Right atrium auricular region (tissue), 2 donors: ENCODE measurements at regions not wholly inside any gene's neighbourhood (a gene's known extent, or its start where the extent isn't known, plus 50 kb on each side); places are given as distances from the start of the nearest gene placed in this dataset.

Source experiments
- DNase-seq: peaks from one replicate; pipeline ENCODE4 v3.0.0-alpha.2; 2019; ENCODE audit warnings: low spot score
- H3K27ac ChIP-seq, 2 donors: fragments of 200-600 bp; sonication (generic); 1 replicate in 1 of 2; 2 replicates in 1 of 2; pipeline ENCODE4 v1.5.1; 2016 to 2019
- H3K27me3 ChIP-seq, 2 donors: fragments of 200-600 bp; sonication (generic); one replicate each; pipeline versions ENCODE4 v1.5.1 to v1.6.0; 2017 to 2019
- H3K36me3 ChIP-seq: fragments of 200-600 bp; sonication (generic); one replicate; pipeline ENCODE4 v1.5.1; 2016
- H3K4me1 ChIP-seq, 2 donors: fragments of 200-600 bp; sonication (generic); one replicate each; pipeline versions ENCODE4 v1.5.1 to v1.6.0; 2017 to 2019
- H3K4me3 ChIP-seq, 2 donors: fragments of 200-600 bp; sonication (generic); 1 replicate in 1 of 2; 2 replicates in 1 of 2; pipeline ENCODE4 v1.5.1; 2017 to 2019; ENCODE audit warnings: mild to moderate bottlenecking in 1 of 2, moderate library complexity in 1 of 2
- H3K9me3 ChIP-seq, 2 donors: fragments of 200-600 bp; sonication (generic); one replicate each; pipeline ENCODE4 v1.5.1; 2019
- TF ChIP-seq, protein P1 (sequence below), 2 donors: fragments of 200-600 bp; sonication (generic); IDR thresholded peaks; one replicate each; pipeline ENCODE4 v1.5.1; 2019; ENCODE audit warnings: antibody characterized with exemption in 2 of 2

DNA sequence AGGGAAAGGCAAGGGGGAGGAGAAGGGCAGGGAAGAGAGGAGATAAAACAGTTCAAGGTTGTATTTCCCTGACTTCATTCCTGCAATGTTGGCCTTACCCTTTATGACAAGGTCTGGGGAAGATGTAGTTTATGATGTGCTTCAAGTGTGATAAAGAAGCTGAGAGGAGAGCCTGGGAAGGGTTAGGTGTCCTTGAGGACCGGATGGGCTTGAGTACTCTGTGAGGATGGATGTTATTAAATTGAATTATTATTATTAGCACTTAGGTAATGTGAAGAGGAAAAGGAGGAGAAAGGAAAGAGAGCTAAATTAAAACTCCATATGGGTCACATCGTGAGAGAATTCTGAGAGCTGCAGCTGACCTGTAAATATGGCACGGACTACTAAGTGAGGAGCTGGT is 719.4 kb upstream of the CELF4 start:
- H3K9me3 ChIP-seq = no peaks in the 10 kb centered on the region
- H3K4me3 ChIP-seq = no peak overlapping the region
- H3K27me3 ChIP-seq = no peaks in the 10 kb centered on the region
- no peak overlapping the region for H3K27ac ChIP-seq
- no peak for DNase-seq
- H3K4me1 ChIP-seq = no peaks in the 10 kb centered on the region
- TF ChIP-seq, protein P1, sequence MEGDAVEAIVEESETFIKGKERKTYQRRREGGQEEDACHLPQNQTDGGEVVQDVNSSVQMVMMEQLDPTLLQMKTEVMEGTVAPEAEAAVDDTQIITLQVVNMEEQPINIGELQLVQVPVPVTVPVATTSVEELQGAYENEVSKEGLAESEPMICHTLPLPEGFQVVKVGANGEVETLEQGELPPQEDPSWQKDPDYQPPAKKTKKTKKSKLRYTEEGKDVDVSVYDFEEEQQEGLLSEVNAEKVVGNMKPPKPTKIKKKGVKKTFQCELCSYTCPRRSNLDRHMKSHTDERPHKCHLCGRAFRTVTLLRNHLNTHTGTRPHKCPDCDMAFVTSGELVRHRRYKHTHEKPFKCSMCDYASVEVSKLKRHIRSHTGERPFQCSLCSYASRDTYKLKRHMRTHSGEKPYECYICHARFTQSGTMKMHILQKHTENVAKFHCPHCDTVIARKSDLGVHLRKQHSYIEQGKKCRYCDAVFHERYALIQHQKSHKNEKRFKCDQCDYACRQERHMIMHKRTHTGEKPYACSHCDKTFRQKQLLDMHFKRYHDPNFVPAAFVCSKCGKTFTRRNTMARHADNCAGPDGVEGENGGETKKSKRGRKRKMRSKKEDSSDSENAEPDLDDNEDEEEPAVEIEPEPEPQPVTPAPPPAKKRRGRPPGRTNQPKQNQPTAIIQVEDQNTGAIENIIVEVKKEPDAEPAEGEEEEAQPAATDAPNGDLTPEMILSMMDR (IDR thresholded peaks at IDR 0.05) = no peak
- no peaks in the 10 kb centered on the region for H3K36me3 ChIP-seq

DNA sequence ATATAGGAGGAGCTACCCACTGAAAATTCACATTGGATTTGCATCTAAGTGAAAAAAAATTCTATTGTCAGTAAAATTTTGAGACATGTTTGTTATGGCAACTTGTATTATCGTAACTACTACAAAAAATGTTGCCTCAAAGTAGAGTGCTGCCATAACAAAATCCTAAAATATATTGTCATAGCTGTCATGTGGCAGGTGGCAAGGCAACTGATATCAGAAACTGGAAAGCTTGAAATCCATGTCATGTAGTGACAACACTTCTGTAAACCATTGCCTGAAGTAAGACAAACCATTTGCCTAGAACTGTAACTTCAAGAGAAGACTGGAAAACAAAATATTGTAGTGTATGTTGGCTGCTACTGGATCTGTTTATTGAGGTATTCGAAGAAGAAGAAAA is 697.5 kb upstream of the CELF4 start:
- H3K27me3 ChIP-seq = no peaks in the 10 kb centered on the region
- H3K36me3 ChIP-seq = no peaks in the 10 kb centered on the region
- no peaks in the 10 kb centered on the region for H3K9me3 ChIP-seq
- no peak for DNase-seq
- H3K4me3 ChIP-seq = no peak overlapping the region
- TF ChIP-seq, protein P1 (IDR thresholded peaks at IDR 0.05) = no peak
- no peaks in the 10 kb centered on the region for H3K4me1 ChIP-seq
- H3K27ac ChIP-seq = no peak overlapping the region

- Histone ChIP-seq H3K27me3 (no peaks in the 10 kb centered on the region), H3K36me3 (no peaks in the 10 kb centered on the region), H3K27ac (no peak overlapping the region), H3K4me1 (no peaks in the 10 kb centered on the region), H3K9me3 (no peaks in the 10 kb centered on the region), H3K4me3 (no peak overlapping the region)
- no peak for DNase-seq
- TF ChIP-seq, protein P1 (IDR thresholded peaks at IDR 0.05) = no peak
Measured at GRCh38 chr18:38262661-38263060, 697.1 kb upstream of the CELF4 start.

GRCh38 chr18:38257661-38258060 is 692.1 kb upstream of the CELF4 start:
- Histone ChIP-seq H3K36me3 (no peaks in the 10 kb centered on the region), H3K4me1 (no peaks in the 10 kb centered on the region), H3K9me3 (no peaks in the 10 kb centered on the region), H3K27me3 (no peaks in the 10 kb centered on the region), H3K4me3 (no peak overlapping the region), H3K27ac (no peak overlapping the region)
- TF ChIP-seq, protein P1 (IDR thresholded peaks at IDR 0.05) = no peak
- DNase-seq = no peak

DNA sequence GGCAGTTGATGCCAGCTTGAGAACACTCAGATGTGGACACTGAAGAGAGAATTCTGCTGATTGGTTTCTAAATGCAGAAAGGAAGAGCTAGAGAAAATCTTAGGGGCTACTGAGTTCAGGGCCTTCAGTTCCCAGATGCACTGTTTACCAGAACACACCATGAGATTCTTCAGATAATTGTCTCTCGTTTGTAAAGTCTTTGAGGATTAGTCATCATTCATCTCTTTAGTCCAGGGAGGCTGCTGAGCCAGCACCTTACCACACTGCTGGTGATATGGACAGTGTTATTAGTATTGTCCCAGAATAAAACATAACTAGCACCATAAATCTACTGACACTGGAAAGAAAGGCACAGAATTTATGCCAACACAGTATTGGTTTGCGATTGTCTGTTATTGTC is 690.8 kb upstream of the CELF4 start:
- Histone ChIP-seq H3K4me1 (no peaks in the 10 kb centered on the region), H3K4me3 (no peak overlapping the region), H3K27me3 (no peaks in the 10 kb centered on the region), H3K36me3 (no peaks in the 10 kb centered on the region), H3K27ac (no peak overlapping the region), H3K9me3 (no peaks in the 10 kb centered on the region)
- TF ChIP-seq, protein P1 (IDR thresholded peaks at IDR 0.05) = no peak
- no peak for DNase-seq

GRCh38 chr18:38250971-38251370 is 685.4 kb upstream of the CELF4 start:
- no peak overlapping the region for H3K27ac ChIP-seq
- no peaks in the 10 kb centered on the region for H3K27me3 ChIP-seq
- DNase-seq = no peak
- H3K4me1 ChIP-seq = no peaks in the 10 kb centered on the region
- H3K4me3 ChIP-seq = no peak overlapping the region
- H3K9me3 ChIP-seq = no peaks in the 10 kb centered on the region
- TF ChIP-seq, protein P1 (IDR thresholded peaks at IDR 0.05) = no peak
- H3K36me3 ChIP-seq = no peaks in the 10 kb centered on the region
